Activated CD4-positive, alpha-beta T cell treated with anti-CD3 and anti-CD28 coated beads for 48 hours (primary cell): ENCODE measurements at regions not wholly inside any gene's neighbourhood (a gene's known extent, or its start where the extent isn't known, plus 50 kb on each side); places are given as distances from the start of the nearest gene placed in this dataset.
"Not testable (repeated sequence)": the region's sequence is repeated elsewhere in the genome, so short reads cannot be mapped to it uniquely, and the experiment has no call there.

Experiments
- DNase-seq: peaks from one replicate; pipeline ENCODE4 v3.0.0-alpha.2; 2020

DNA sequence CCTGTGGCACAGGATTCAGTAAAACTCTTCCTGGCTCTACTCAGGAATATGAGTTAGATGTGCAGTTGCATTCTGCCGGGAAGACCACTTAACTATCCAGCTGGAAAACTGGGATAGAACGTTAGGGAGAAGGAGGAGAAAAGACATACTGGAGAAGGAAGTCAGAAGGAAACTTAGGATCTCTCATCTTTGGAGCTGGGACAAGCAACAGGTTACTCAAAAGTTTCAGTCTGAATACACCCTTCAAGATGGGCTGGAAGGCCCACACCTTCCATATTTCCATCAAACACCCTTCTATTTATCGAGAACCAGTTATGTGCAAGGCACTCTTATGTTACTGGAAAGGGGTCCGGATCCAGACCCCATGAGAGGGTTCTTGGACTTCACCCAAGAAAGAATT lies 440.4 kb upstream of the NRP1 start:
- no peak for DNase-seq

GRCh38 chr10:33773886-33774480 lies 439.5 kb upstream of the NRP1 start:
- DNase-seq: no peak

GRCh38 chr10:33773253-33773573 lies 438.7 kb upstream of the NRP1 start:
- DNase-seq: no peak

DNA sequence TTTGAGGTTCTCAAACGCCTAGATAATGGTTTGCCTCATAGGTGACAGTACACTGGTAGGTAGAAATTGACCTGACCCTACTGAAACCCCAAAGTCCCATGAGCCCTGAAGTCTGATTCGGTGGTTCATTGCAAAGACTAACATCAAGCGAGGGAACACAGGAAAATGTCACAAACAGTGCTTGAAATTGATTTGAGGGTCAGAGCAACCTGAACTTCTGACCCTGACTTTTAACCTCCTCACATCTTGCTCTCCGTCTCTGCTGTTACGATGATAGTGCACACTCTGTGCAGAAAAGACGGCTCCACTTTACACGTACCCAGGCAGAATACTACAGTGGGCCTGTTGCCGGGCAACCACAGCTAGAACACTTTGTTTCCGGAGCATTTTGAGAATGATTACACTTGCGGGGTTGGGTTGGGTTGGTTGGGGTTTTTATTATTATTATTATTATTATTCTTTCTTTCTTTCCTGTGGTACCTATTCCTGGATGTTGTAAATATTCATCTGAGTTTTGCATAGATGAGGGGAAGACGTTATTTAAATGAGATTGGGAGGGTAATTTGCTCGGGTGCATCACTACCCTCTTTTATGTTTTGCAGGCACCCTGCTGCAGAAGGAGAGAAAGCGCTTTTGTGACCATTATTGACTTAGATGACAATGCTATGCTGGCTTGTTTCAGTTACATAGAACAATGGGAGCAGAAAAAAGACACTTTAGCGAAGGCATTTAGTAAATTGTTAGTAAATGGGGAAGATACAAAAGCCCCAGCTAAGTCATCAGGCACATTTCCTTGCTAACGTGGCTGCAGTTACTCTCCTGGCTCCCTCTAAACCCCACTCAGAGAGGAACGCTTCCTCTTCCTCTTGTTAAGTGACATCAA lies 438.1 kb upstream of the NRP1 start:
- DNase-seq: no peak

- not testable (repeated sequence) for DNase-seq
Measured at GRCh38 chr10:33771856-33772255, 437.4 kb upstream of the NRP1 start.

- DNase-seq: no peak
Measured at GRCh38 chr10:33764694-33765185, 430.3 kb upstream of the NRP1 start.

GRCh38 chr10:33760056-33760943 lies 425.8 kb upstream of the NRP1 start:
- no peak for DNase-seq

DNA sequence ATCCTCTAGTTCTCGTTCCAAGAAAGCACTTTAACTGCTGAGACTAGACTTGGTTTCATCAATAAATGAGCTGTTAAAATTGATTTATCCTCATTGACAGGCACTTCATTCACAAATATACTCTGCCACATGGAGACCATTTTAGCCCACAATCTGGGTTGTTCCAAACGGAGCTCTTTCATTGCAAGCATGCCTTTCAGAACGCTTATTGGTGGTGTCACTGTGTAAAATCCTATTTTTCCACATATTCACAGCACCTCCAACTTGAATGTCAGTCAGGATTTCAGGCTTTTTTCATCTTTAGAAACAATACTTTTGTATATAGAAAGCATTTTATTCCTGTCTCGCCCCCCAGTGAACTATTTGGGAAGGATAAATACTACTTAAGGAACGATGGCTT lies 424.7 kb upstream of the NRP1 start:
- no peak for DNase-seq

DNA sequence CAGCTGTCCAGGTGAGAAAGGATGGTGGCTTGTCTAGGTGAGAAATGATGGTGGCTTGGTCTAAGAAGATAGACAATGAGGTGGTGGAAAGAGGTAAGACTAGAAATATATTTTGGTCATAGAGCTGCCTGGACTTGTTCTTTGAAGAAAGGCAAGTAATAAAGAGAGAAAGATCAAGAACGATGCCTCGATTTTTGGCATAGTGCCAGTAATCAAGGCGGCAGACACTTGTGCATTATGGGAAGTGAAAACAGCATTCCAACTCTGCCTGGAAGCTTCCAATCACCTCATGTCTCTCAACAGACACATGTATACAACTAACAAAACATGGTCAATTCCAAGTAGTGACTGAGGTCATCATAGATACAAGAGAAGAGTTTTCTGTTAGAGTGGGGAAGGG lies 423.8 kb upstream of the NRP1 start:
- no peak for DNase-seq

DNA sequence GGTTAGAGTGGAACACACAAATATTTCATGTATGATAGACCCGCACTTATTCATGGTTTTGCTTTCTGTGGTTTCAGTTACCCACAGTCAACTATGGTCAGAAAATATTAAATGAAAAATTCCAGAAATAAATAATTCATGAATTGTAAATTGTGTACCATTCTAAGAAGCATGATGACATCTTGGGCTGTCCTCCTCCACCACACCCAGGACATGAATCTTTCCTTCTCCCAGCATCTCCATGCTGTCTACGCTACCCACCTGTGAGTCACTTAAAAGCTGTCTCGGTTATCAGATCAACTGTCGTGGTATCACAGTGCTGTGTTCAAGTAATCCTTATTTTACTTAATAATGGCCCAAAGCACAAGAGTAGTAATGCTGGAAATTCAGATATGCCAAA lies 419.6 kb upstream of the NRP1 start:
- DNase-seq: no peak

DNA sequence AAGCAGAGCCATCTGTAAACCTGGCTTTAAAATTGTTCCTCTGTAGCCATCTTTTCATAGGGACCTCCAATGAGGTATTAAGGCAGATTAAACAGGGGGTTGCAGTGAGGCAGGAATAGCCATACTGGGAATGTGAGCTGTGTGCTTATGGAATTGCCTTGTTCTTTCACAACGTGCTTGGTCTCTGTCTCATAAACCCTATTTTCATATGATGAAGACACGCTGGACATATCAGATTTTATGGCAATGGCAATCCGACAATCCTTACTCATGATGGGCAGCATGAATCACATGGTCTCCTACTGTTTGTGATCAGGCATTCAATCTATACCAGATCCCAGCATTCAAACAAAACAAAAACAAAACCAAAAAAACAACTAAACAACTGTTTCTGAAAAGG lies 418.9 kb upstream of the NRP1 start:
- DNase-seq: no peak

DNA sequence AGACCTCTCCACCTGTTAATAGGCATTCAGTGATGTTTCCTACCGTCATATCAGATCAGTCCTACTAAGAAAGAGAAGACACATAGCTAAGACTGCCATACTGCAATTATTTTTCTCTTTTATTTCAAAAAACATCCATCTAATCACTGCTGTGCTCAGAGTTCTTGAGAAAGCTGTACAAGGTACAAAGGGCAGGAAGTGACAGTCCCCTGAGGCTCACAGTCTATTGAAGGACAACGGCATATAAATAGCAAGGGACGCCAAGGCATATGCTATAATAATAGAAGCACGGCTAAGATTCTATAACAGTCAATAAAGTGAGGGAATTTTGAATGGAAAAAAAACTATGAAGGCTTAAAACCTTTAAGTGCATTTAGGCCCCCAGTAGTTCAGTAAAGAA lies 415.3 kb upstream of the NRP1 start:
- no peak for DNase-seq

- no peak for DNase-seq
Measured at GRCh38 chr10:33749067-33749735, 414.7 kb upstream of the NRP1 start.

- no peak for DNase-seq
Measured at GRCh38 chr10:33746836-33747268, 412.4 kb upstream of the NRP1 start.

GRCh38 chr10:33746186-33746585 lies 411.7 kb upstream of the NRP1 start:
- no peak for DNase-seq

GRCh38 chr10:33743429-33743857 lies 409.0 kb upstream of the NRP1 start:
- DNase-seq: no peak

DNA sequence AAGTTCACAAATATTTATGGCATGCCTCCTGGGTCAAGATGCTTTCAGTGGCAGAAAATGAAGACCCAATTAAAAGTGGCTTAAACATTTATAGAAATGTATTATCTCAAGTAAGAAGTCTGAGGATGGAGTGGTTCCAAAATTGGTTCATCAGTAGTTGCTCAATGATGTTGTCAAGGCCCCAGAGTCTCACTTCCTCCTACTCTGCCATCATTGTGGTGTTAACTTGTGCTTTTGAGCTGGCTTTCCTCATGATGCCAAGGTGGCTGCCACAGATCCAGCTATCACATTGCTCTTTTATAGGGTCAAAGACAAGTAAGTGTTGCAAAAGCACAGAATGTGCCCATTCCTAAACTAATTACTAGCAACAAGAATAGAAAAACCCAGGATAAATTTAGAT lies 404.6 kb upstream of the NRP1 start:
- DNase-seq: no peak

- no peak for DNase-seq
Measured at GRCh38 chr10:33735464-33735923, 401.0 kb upstream of the NRP1 start.

GRCh38 chr10:33734393-33735155 lies 400.1 kb upstream of the NRP1 start:
- no peak for DNase-seq

GRCh38 chr10:33733058-33733457 lies 398.6 kb upstream of the NRP1 start:
- DNase-seq: no peak

DNA sequence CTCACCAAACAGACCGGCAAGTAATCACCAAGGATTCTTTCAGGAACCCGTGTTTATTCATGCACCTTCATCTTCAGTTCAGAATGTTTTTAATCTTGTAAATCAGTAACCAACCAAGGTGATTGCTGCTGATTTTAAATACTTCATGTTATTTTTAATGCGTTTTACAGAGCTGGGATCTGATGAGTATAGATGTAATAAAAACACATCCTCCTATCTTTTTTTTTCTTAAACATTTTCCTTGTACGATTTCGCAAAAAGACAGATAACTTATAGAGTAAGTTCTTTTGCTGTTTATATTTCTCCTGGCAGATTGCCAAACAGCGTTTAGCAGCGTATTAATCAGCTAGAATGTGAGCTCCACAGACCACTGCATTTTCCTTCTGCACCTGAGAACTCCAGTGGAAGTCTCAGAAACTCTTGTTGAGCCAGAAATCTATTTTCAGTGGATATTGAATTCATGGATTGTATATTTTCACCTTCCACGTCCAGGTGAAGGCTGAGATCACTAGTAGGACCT lies 397.8 kb upstream of the NRP1 start:
- DNase-seq: no peak

DNA sequence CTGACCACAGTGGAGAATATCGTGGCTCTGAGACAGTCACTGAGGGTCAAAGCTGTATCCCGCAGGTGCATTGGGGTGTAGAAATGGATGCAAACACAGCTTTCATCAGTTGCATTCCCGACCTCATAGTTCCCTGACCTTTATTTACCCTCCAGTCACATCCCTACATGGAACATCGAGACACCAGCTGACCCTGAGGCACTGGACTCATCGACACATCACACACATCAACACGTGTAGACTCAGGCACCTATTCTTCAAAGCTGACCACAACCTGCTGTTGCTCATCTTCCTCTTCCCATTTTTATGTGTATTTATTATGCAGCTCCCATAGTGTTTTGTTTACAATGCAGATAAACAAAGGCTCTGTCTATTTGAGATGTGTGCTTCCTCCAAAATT lies 396.9 kb upstream of the NRP1 start:
- DNase-seq: no peak
